ENCODE measurements at regions not wholly inside any gene's neighbourhood (a gene's known extent, or its start where the extent isn't known, plus 50 kb on each side); places are given as distances from the start of the nearest gene placed in this dataset.

GRCh38 chr17:77365584-77366186 lies 224.9 kb downstream of the SEC14L1 start:
- no peaks in the 10 kb centered on the region for H3K9me3 ChIP-seq (ENCODE audit: control insufficient read depth in 1 of 2, insufficient read depth in 1 of 2, low read length in 2 of 2)
- ChIA-PET POLR2A (no interaction called here), CTCF (no interaction called here)
- intact Hi-C loops (cut with DNase I, micrococcal nuclease), result no loop called here
- peaks cover 72% of the 10 kb centered on the region for H3K4me1 ChIP-seq (ENCODE audit: insufficient read depth, low read length)
- Mint-ChIP-seq H3K27ac (no peak overlapping the region), H3K4me3 (peak overlapping the region; percentile 30), H3K27me3 (no peaks in the 10 kb centered on the region), H3K9me3 (no peaks in the 10 kb centered on the region), H3K36me3 (ENCODE audit: low read depth) (no peaks in the 10 kb centered on the region), H3K4me1 (ENCODE audit: low read depth) (peaks cover 68% of the 10 kb centered on the region)
- H3K27me3 ChIP-seq (ENCODE audit: control insufficient read depth in 1 of 2, insufficient read depth in 2 of 2, low read length in 2 of 2), result no peaks in the 10 kb centered on the region
- H3K36me3 ChIP-seq (ENCODE audit: insufficient read depth, low read length), result no peaks in the 10 kb centered on the region
- DNase-seq (peak in 6 of 14 experiments; percentile 19 to 68 (median 44)), ATAC-seq (ENCODE audit: poor library complexity) (peak; percentile 58)
- no peak for TF ChIP-seq CTCF (IDR thresholded peaks at IDR 0.05)
- no peak overlapping the region for H3K4me3 ChIP-seq (ENCODE audit: low read length)
- no peak overlapping the region for H3K27ac ChIP-seq (ENCODE audit: low read depth in 1 of 2, low read length in 2 of 2)

GRCh38 chr17:77366206-77366557 lies 225.4 kb downstream of the SEC14L1 start:
- no peak for TF ChIP-seq CTCF (IDR thresholded peaks at IDR 0.05)
- Histone ChIP-seq H3K4me3 (ENCODE audit: low read length) (no peak overlapping the region), H3K27ac (ENCODE audit: low read depth in 1 of 2, low read length in 2 of 2) (no peak overlapping the region), H3K9me3 (ENCODE audit: control insufficient read depth in 1 of 2, insufficient read depth in 1 of 2, low read length in 2 of 2) (no peaks in the 10 kb centered on the region), H3K4me1 (ENCODE audit: insufficient read depth, low read length) (peaks cover 77% of the 10 kb centered on the region), H3K27me3 (ENCODE audit: control insufficient read depth in 1 of 2, insufficient read depth in 2 of 2, low read length in 2 of 2) (no peaks in the 10 kb centered on the region), H3K36me3 (ENCODE audit: insufficient read depth, low read length) (no peaks in the 10 kb centered on the region)
- Mint-ChIP-seq H3K36me3 (ENCODE audit: low read depth) (no peaks in the 10 kb centered on the region), H3K4me1 (ENCODE audit: low read depth) (peaks cover 73% of the 10 kb centered on the region), H3K27me3 (no peaks in the 10 kb centered on the region), H3K9me3 (no peaks in the 10 kb centered on the region), H3K27ac (no peak overlapping the region), H3K4me3 (no peak overlapping the region)
- intact Hi-C loops (cut with DNase I, micrococcal nuclease), result no loop called here
- ChIA-PET POLR2A (interaction anchor here (1.1 kb wide), 1 partner anchor 24 kb away, joined by 3 read pairs; no protein-coding TSS in a partner anchor), CTCF (no interaction called here)
- no peak for DNase-seq
- ATAC-seq (ENCODE audit: poor library complexity), result no peak

GRCh38 chr17:77366558-77367245 lies 225.9 kb downstream of the SEC14L1 start:
- Mint-ChIP-seq H3K9me3 (no peaks in the 10 kb centered on the region), H3K4me3 (no peak overlapping the region), H3K4me1 (ENCODE audit: low read depth) (peaks cover 78% of the 10 kb centered on the region), H3K36me3 (ENCODE audit: low read depth) (no peaks in the 10 kb centered on the region), H3K27me3 (no peaks in the 10 kb centered on the region), H3K27ac (no peak overlapping the region)
- no peaks in the 10 kb centered on the region for H3K27me3 ChIP-seq (ENCODE audit: control insufficient read depth in 1 of 2, insufficient read depth in 2 of 2, low read length in 2 of 2)
- no peaks in the 10 kb centered on the region for H3K36me3 ChIP-seq (ENCODE audit: insufficient read depth, low read length)
- ATAC-seq (ENCODE audit: poor library complexity), result no peak
- POLR2A ChIA-PET, result interaction anchor here (1.1 kb wide), 1 partner anchor 24 kb away, joined by 3 read pairs; no protein-coding TSS in a partner anchor
- DNase-seq, result no peak
- no peak overlapping the region for H3K4me3 ChIP-seq (ENCODE audit: low read length)
- no peaks in the 10 kb centered on the region for H3K9me3 ChIP-seq (ENCODE audit: control insufficient read depth in 1 of 2, insufficient read depth in 1 of 2, low read length in 2 of 2)
- H3K4me1 ChIP-seq (ENCODE audit: insufficient read depth, low read length), result peaks cover 82% of the 10 kb centered on the region
- intact Hi-C loops (cut with DNase I, micrococcal nuclease), result no loop called here
- TF ChIP-seq CTCF (IDR thresholded peaks at IDR 0.05), result no peak
- CTCF ChIA-PET, result no interaction called here
- H3K27ac ChIP-seq (ENCODE audit: low read depth in 1 of 2, low read length in 2 of 2), result no peak overlapping the region
